ENCODE measurements at regions not wholly inside any gene's neighbourhood (a gene's known extent, or its start where the extent isn't known, plus 50 kb on each side); places are given as distances from the start of the nearest gene placed in this dataset.

- H2AFZ ChIP-seq (ENCODE audit: low read depth, low read length) = no peak overlapping the region
- WGBS (ENCODE audit: insufficient coverage, low coverage, missing lambda C conversion rate) = 3% methylated on average over 13 of the region's 13 CpGs
- peaks cover 3% of the 10 kb centered on the region for H3K9me1 ChIP-seq (ENCODE audit: control insufficient read depth, insufficient read depth, low read length)
- CTCF ChIA-PET (ENCODE audit: low intra/inter-chr PET ratio) = no interaction called here
- H3K4me1 ChIP-seq (replicated peaks in 1 of 2; ENCODE audit: control insufficient read depth in 2 of 2, insufficient read depth in 2 of 2, low read length in 2 of 2) = no peaks in the 10 kb centered on the region
- H3K27me3 ChIP-seq (ENCODE audit: control insufficient read depth in 2 of 2, insufficient read depth in 2 of 2, low read length in 2 of 2) = no peaks in the 10 kb centered on the region; a peak in 1 of 5 replicates
- no peak overlapping the region for H3K9ac ChIP-seq (ENCODE audit: insufficient read depth in 1 of 2, low read depth in 2 of 2, low read length in 2 of 2)
- no TSS peak for BruUV-seq (replicated peaks)
- TF ChIP-seq L3MBTL2 (IDR thresholded peaks at IDR 0.05) = no peak
- no peak for TF ChIP-seq ZNF79 (CRISPR knock-in tag; IDR thresholded peaks at IDR 0.05; ENCODE audit: low read depth)
- TF ChIP-seq MEF2A (IDR thresholded peaks at IDR 0.05; ENCODE audit: control insufficient read depth, low read depth, low read length) = no peak
- TF ChIP-seq ZSCAN32 (CRISPR knock-in tag; IDR thresholded peaks at IDR 0.05) = no peak
- TF ChIP-seq DNMT1 (IDR thresholded peaks at IDR 0.05) = no peak
- no peak for TF ChIP-seq HES1 (IDR thresholded peaks at IDR 0.05; ENCODE audit: low read depth)
- TF ChIP-seq BMI1 (IDR thresholded peaks at IDR 0.05; ENCODE audit: low read length) = no peak
- no peak for TF ChIP-seq FOXP1 (CRISPR knock-in tag; IDR thresholded peaks at IDR 0.05)
- TF ChIP-seq CEBPB (tag; IDR thresholded peaks at IDR 0.05) = no peak
- no peak for TF ChIP-seq SUPT5H (IDR thresholded peaks at IDR 0.05)
- H3K4me2 ChIP-seq (ENCODE audit: insufficient read depth, low read length) = no peak overlapping the region
- H3K9me3 ChIP-seq (replicated peaks; ENCODE audit: control insufficient read depth, insufficient read depth, low read depth, low read length) = no peaks in the 10 kb centered on the region
- intact Hi-C loops (cut with micrococcal nuclease) (no loop called here), in situ Hi-C loops (cut with MboI) (no loop called here)
- no peaks in the 10 kb centered on the region for H3K36me3 ChIP-seq (ENCODE audit: control insufficient read depth, insufficient read depth, low read length)
- H3K27ac ChIP-seq (ENCODE audit: extremely low read depth, low read depth, low read length) = no peak overlapping the region
- POLR2A ChIA-PET = no interaction called here
- no peaks in the 10 kb centered on the region for H3K79me2 ChIP-seq (ENCODE audit: control insufficient read depth, insufficient read depth, low read length)
- no peaks in the 10 kb centered on the region for H4K20me1 ChIP-seq (replicated peaks; ENCODE audit: control insufficient read depth, insufficient read depth, low read length)
- DNase-seq (ENCODE audit: extremely low read depth in 1 of 4, low spot score in 3 of 4) = no peak
- no peak for FAIRE-seq
- ATAC-seq = no peak
- H3K4me3 ChIP-seq = no peak overlapping the region
These were observed 750.8 kb upstream of the ID2 start for GRCh38 chr2:7930800-7931635.

Measured in K562 (cell line).